HG03520 (cell line): ENCODE measurements at regions not wholly inside any gene's neighbourhood (a gene's known extent, or its start where the extent isn't known, plus 50 kb on each side); places are given as distances from the start of the nearest gene placed in this dataset.

ENCODE experiments used
- ATAC-seq: cut with Tn5 transposase; IDR thresholded peaks from one replicate; pipeline ENCODE4 v1.9.1; 2021; ENCODE audit warnings: mild to moderate bottlenecking, moderate library complexity; ENCODE audit not compliant: unreplicated experiment

DNA sequence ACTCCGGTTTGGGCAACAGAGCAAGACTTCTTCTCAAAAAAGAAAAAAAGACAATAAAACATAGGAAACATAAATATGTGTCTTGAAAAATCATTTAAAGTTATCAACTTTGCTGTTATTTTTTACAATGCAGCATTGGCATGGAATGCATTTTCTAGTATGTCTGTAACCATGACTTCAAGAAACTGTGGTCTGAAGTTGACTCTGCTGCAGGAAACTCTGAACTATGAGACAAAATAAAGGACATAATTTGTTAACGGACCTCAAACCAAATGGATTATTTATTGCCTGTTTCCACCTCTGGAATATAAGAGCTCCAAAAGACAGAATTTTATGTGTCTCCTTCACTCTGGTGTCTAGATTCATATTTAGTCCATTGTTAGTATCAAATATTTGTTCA lies 79.1 kb downstream of the TRIB2 start:
- ATAC-seq: no peak

GRCh38 chr2:12796657-12797056 lies 79.9 kb downstream of the TRIB2 start:
- ATAC-seq: no peak

GRCh38 chr2:12797815-12798214 lies 81.1 kb downstream of the TRIB2 start:
- ATAC-seq: no peak

GRCh38 chr2:12803607-12804006 lies 86.9 kb downstream of the TRIB2 start:
- no peak for ATAC-seq

DNA sequence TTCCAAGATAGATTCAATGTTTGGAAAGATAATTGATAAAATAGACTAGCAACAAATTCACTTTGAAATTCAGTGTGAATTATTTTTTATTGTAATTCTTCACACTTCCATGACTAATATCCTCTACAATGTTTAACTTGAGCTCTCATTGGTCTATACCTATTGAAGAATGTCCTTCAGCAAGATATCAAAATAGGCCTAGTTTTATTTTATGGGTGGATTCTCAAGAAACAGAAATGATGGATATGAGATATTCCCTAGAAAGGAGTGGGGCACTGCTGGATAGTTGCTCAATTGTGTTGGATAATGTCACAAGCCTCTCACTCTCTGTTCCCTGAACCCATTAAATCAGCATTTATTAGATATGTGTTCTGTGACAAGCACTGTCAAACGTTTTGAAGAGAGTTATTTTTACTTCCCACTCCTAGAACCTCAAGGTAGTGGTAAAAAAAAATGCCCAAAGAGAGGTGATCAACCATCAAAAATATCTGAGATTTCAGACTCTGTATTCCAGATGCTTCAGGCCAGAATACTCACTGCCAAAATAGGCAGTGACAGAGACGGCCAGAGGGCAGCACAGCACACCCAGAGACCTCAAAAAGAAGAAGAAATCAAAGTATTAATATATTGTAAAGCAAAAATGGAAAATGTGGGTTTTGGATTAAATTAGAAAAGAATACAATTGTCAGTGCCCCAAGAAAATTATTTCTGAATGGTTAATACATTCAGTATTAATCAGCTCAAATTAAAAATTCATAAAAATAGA lies 87.5 kb downstream of the TRIB2 start:
- no peak for ATAC-seq

DNA sequence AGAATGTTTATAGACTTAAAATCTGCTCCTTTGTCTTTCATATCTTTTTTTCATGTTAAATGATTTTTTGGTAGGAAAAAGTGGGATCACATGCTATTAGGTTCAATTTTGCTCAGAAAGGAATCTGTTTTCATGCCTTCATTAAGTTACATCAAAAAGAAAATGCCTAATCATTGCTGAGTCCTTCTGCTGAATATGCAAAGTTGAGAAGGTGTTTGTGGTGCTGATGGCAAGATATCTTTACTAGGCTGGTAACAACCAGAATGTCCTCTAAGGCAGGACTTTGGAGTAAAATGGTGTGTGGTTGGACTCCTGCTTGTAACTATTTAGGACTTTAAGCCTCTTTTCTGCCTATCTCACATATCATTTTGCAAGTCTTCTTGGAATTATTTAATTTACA lies 88.3 kb downstream of the TRIB2 start:
- no peak for ATAC-seq

GRCh38 chr2:12806549-12807242 lies 90.0 kb downstream of the TRIB2 start:
- no peak for ATAC-seq

DNA sequence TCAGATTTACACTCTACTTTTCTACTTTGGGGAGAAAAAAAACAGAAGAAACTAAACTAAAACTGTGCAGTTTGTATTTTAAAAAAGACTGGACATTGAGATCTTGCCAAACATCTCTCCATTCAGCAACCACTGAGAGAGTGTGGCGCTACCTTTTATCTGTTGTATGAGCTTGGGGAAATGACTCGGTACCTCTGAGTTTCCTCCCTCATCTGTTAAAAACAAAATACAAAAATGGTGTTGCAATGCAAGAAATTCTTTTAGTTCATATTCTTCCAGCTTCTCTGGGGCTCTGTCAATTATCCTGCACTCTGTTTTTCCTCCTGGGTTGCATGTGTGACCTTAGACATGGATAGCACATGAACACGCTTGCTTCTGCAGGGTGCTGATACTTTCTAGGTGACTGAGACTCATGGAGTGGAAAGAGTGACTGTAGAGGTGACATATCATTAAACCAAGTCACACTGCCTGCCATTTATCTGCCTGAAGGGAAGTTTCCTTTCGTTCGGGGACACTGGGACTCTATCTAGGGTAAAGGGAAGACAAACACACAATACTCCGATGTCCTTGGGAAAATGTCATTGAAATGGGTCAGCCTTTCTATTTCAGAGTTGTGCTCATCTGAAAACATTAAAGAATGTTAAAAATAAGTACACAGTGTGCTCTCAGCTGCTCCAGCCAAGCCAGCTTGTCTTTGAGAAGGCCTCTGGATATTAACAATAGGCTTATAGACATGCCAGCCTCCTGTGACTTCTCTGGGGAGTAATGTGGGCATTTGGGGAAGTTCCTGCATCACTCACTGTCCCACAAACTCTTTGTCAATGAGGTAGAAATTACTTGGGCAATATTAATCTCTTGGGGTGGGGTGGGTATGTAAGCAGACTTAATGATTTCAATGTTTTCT lies 91.4 kb downstream of the TRIB2 start:
- ATAC-seq: no peak

DNA sequence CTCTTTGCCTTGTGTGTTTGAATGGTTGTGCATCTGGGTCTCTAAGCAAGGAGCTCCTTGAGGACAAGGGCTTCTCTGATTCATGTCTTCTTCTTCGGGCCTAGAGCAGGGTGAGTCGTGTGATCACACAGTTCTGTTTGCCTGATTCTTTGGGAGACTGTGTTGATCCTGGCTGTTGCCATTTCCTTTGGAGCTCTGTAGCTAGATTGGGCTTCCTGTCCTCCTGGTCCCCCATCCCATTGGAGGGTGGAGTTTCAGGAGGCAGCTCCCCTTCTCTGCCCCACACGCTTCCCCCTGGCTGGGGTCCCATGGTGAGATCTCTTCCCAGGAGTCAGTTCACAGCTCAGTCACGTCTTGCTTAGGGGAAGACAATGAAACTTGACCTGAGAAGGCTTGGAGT lies 92.8 kb downstream of the TRIB2 start:
- ATAC-seq: no peak

DNA sequence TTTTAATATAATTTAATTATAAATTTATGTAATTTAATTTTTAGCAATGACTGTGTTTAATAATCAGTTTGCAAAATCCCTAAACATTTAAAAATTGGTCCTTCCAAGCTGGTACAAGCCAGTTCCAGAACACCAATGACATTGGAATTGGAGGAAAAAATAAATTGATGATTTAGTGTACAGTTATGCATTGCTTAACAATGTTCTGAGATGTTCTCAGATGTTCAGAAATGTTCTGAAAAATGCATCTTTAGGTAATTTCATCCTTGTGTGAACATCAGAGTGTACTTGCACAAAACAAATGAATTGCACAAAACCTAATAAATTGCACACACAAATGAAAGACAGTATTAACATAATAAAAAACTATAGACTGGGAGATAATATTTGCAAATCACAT lies 95.2 kb downstream of the TRIB2 start:
- ATAC-seq: no peak

DNA sequence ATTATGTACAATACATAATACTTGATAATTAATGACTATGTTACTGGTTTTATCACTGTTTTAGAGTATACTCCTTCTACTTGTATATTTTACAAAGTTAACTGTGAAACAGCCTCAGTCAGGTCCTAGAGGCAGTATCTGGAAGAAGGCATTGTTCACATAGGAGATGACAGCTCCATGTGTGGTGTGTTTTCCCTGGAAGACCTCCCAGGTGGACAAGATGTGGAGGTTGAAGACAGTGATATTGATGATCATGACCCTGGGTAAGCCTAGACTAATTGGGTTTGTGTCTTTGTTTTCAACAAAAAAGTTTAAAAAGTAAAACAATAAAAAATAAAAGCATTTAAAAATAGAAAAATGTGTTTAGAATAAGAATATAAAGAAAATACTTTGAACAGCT lies 96.4 kb downstream of the TRIB2 start:
- no peak for ATAC-seq

DNA sequence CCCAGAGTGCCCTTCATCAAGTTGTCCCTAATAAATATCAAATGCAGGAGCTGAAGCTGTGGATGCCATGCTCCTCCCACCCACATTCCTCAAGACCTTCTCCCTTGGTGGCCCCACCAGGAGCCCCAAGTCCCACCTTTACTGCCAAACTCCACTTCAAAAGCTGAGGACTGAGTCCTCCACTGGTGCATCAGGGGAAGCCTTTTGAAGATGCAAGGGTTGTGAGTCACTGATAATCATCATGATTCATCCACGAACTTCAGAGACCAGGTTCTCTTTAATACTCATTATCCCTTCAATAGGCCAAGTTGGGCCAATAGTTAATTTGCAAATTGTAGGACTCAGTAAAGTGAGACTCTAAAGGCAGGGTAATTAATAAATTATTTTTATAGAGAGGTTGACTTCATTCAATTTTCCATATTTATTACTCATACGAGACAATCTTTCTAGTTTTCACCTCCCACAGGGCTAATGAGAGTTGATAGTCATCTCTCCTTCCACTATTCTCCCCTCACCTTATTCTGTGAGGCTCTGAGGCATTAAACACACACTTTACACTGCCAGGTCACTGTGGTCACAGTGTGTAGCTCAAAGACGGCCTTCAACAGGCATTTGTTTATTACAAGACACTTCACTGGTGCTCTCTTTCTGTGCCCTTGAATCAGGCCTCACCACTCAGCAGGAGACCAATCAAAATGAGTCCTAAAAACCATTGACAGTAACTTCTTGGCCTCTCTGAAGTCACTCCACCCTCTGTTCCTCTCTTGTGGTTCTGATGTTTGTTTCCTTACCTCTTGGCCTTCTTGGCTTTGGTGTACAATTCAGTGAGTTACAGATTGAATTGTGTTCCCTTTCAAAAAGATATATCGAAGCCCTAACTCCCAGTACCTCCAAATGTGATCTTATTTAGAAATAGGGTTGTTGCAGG lies 99.9 kb downstream of the TRIB2 start:
- ATAC-seq: no peak

GRCh38 chr2:12817870-12818269 lies 101.1 kb downstream of the TRIB2 start:
- no peak for ATAC-seq

GRCh38 chr2:12818416-12819102 lies 101.8 kb downstream of the TRIB2 start:
- no peak for ATAC-seq

DNA sequence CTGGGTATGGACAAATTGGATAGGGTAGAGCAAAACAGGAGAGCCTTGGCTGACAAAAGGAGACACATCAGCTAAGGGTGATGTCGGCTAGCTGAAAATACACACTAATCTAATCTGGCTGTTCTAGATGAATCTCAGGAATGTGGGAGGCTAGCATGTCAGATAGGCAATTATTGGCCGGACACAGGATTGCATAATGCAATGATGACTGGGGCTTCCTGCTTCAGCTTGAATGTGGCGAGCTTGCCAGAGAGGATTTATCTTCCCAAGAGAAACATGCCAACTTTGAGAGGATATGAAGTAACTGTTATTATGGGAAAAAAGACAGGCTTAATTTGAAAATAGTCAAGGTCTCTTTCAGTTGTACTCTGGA lies 102.4 kb downstream of the TRIB2 start:
- no peak for ATAC-seq

GRCh38 chr2:12819721-12820120 lies 103.0 kb downstream of the TRIB2 start:
- no peak for ATAC-seq

- ATAC-seq: no peak
Measured at GRCh38 chr2:12821656-12822055, 104.9 kb downstream of the TRIB2 start.

- ATAC-seq: no peak
Measured at GRCh38 chr2:12824351-12824777, 107.6 kb downstream of the TRIB2 start.

DNA sequence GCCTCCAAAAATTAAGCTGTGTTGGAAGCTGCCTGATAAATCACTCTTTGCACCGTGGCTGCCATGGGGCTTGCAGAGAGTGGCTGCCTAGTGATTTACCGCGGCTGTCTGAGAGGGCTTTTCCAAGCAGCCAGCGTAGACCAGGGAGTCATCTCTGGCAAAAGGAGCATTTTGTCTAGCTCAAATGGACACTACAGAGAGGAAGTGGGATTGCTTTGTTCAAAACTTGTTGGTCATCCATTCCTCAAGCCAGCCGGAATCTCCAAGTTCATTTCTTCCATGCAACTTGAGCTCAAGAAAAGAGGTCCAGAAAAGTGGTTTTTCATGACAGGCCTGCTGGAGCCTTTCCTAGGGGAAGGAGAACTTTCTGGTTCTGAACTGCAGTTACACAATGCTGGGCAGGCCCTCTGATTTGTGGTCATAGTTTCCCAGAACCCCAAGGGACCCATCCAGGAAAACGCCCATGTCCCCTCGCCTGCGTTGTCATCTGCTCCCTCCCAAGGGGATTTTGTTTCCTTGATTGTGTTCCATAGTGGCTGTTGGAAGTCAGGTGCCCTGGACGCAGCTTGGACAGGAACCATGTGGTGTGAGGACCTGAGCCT lies 108.1 kb downstream of the TRIB2 start:
- no peak for ATAC-seq

GRCh38 chr2:12826781-12827180 lies 110.0 kb downstream of the TRIB2 start:
- ATAC-seq: no peak
